GM12878 (cell line): ENCODE measurements at regions not wholly inside any gene's neighbourhood (a gene's known extent, or its start where the extent isn't known, plus 50 kb on each side); places are given as distances from the start of the nearest gene placed in this dataset.

ENCODE experiments used
- ATAC-seq: fragments of 200-7000 bp; cut with Tn5 transposase; 3 replicates; pipeline ENCODE4 v1.9.1; 2020; ENCODE audit warnings: mild to moderate bottlenecking, moderate library complexity
- BruUV-seq: library from RNA; stranded (reverse); fragments of 400-500 nt; replicated peaks from 2 replicates; lab custom pipeline; 2021; lab: Mats Ljungman, UMichigan
- CTCF ChIA-PET: fragments of 300-600 bp; sonication (Branson Sonifier 250); formaldehyde crosslinking; extraction: SDS; loops from one replicate; lab custom pipeline; 2021; ENCODE audit warnings: inconsistent platforms; lab: Yijun Ruan, JAX
- POLR2A ChIA-PET: fragments of 350-600 bp; formaldehyde crosslinking; extraction: SDS; loops from one replicate; lab custom pipeline; 2021; ENCODE audit warnings: inconsistent platforms; lab: Charles Lee
- RAD21 ChIA-PET: fragments of 300-600 bp; sonication (Branson Sonifier 250); formaldehyde crosslinking; loops from one replicate; lab custom pipeline; 2023; ENCODE audit warnings: antibody characterized with exemption; ENCODE audit not compliant: unreplicated experiment; lab: Charles Lee
- SMC1A ChIA-PET: fragments of 300-600 bp; sonication (Branson Sonifier 250); formaldehyde crosslinking; loops from one replicate; lab custom pipeline; 2023; ENCODE audit not compliant: unreplicated experiment, uncharacterized antibody; lab: Charles Lee
- DNase-seq: peaks from one replicate; pipeline ENCODE4 v3.0.0-alpha.2; 2011; ENCODE audit warnings: low read depth, low spot score
- FAIRE-seq: peaks from 3 replicates; lab custom pipeline; 2011; peaks lifted over from hg19 to GRCh38; lab: Jason Lieb, UNC
- H2AFZ ChIP-seq: 2 replicates; pipeline ENCODE4 v1.6.0; 2011; ENCODE audit warnings: low read depth, low read length, control low read depth; ENCODE audit not compliant: control insufficient read depth
- H3K27ac ChIP-seq: 2 replicates; pipeline ENCODE4 v1.5.1; 2011; ENCODE audit warnings: control low read depth; ENCODE audit not compliant: control insufficient read depth, insufficient read depth
- H3K27me3 ChIP-seq, 2 experiments: replicated peaks in 1 of 2; 2 replicates each; pipeline versions ENCODE4 v1.6.0 to v1.6.1; 2011; ENCODE audit warnings: low read length in 1 of 2; ENCODE audit not compliant: control insufficient read depth in 2 of 2, insufficient read depth in 2 of 2
- H3K36me3 ChIP-seq, 2 experiments: 2 replicates each; pipeline ENCODE4 v1.5.1; 2011; ENCODE audit warnings: low read length in 1 of 2; ENCODE audit not compliant: control insufficient read depth in 2 of 2, insufficient read depth in 2 of 2
- H3K4me1 ChIP-seq: 2 replicates; pipeline ENCODE4 v1.6.1; 2011; ENCODE audit warnings: mild to moderate bottlenecking, low read length, moderate library complexity, mixed read lengths; ENCODE audit not compliant: control insufficient read depth, insufficient read depth
- H3K4me2 ChIP-seq: 2 replicates; pipeline ENCODE4 v1.6.0; 2011; ENCODE audit warnings: control low read depth; ENCODE audit not compliant: control insufficient read depth, insufficient read depth
- H3K4me3 ChIP-seq: fragments of 200-600 bp; sonication (generic); 2 replicates; pipeline ENCODE4 v1.5.1; 2016
- H3K79me2 ChIP-seq: 2 replicates; pipeline ENCODE4 v1.6.0; 2011; ENCODE audit warnings: low read length; ENCODE audit not compliant: control insufficient read depth, insufficient read depth
- H3K9ac ChIP-seq: 2 replicates; pipeline ENCODE4 v1.8.0; 2011; ENCODE audit warnings: low read length, control low read depth, mixed read lengths; ENCODE audit not compliant: control insufficient read depth, insufficient read depth
- H3K9me3 ChIP-seq: replicated peaks from 3 replicates; pipeline ENCODE4 v1.5.1; 2011; ENCODE audit warnings: mild to moderate bottlenecking, low read length; ENCODE audit not compliant: control insufficient read depth, insufficient read depth
- H4K20me1 ChIP-seq: 2 replicates; pipeline ENCODE4 v1.6.0; 2011; ENCODE audit not compliant: control insufficient read depth, insufficient read depth
- GABPA ChIP-seq: IDR thresholded peaks from 2 replicates; pipeline ENCODE4 v1.6.1; 2014; ENCODE audit warnings: antibody characterized with exemption, low read depth, mild to moderate bottlenecking, inconsistent platforms
- MXI1 ChIP-seq: fragments of 150-350 bp; IDR thresholded peaks from 2 replicates; pipeline ENCODE4 v1.6.1; 2011; ENCODE audit warnings: low read depth, mild to moderate bottlenecking, inconsistent platforms, low read length, improper control_type of control experiment
- NBN ChIP-seq: fragments of 450-650 bp; IDR thresholded peaks from 2 replicates; pipeline ENCODE4 v1.6.1; 2016
- PML ChIP-seq: IDR thresholded peaks from 2 replicates; pipeline ENCODE4 v1.6.1; 2012; ENCODE audit warnings: low read length, inconsistent platforms
- POU2F2 ChIP-seq: IDR thresholded peaks from 3 replicates; pipeline ENCODE4 v1.6.1; 2011; ENCODE audit warnings: low read depth, mild to moderate bottlenecking, low read length, borderline replicate concordance
- SREBF1 ChIP-seq: IDR thresholded peaks from 2 replicates; pipeline ENCODE4 v1.6.1; 2012; ENCODE audit warnings: mild to moderate bottlenecking, low read length
- WGBS: methylation state at CpG from one replicate; pipeline ENCODE4 v1.1.6; 2016; ENCODE audit warnings: low lambda C conversion rate; ENCODE audit not compliant: insufficient replicate concordance, insufficient coverage; ENCODE audit errors: missing lambda C conversion rate; 5-methylcytosine and 5-hydroxymethylcytosine counted together
- in situ Hi-C: fragments of 300-500 bp; cut with MboI; formaldehyde crosslinking; loops from 9 replicates; pipeline ENCODE4 v1.14.3; 2018; ENCODE audit warnings: mixed read lengths
- intact Hi-C: fragments of 100-400 bp; cut with micrococcal nuclease; formaldehyde crosslinking; loops from one replicate; pipeline ENCODE4 v1.14.2; 2022; ENCODE audit not compliant: unreplicated experiment
- TF ChIP-seq, protein P1 (sequence below): fragments of 150-350 bp; IDR thresholded peaks from 2 replicates; pipeline ENCODE4 v1.6.1; 2016; ENCODE audit warnings: low read depth, low read length
- TF ChIP-seq, protein P2 (sequence below): fragments of 450-650 bp; IDR thresholded peaks from 2 replicates; pipeline ENCODE4 v1.6.1; 2016; ENCODE audit warnings: mild to moderate bottlenecking

DNA sequence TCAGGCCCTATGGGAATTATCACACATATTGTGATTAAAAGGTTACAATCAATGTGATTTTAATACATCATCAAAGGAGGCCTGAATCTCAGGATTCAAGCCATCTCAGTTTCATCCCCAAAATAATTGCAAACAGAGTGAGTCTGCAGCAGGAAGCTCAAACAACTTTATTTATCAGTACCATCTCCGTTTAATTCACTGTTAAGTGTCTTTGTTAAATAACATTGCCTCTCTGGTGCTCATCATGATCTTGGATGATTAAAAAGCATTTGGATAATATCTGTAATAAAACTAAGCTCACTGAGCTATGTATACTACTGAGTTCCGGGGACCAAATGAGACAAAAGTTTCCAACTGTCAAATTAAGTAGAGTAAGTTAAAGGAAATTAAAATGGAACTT lies 817.8 kb upstream of the CNTNAP5 start (continued):
- TF ChIP-seq, protein P1, sequence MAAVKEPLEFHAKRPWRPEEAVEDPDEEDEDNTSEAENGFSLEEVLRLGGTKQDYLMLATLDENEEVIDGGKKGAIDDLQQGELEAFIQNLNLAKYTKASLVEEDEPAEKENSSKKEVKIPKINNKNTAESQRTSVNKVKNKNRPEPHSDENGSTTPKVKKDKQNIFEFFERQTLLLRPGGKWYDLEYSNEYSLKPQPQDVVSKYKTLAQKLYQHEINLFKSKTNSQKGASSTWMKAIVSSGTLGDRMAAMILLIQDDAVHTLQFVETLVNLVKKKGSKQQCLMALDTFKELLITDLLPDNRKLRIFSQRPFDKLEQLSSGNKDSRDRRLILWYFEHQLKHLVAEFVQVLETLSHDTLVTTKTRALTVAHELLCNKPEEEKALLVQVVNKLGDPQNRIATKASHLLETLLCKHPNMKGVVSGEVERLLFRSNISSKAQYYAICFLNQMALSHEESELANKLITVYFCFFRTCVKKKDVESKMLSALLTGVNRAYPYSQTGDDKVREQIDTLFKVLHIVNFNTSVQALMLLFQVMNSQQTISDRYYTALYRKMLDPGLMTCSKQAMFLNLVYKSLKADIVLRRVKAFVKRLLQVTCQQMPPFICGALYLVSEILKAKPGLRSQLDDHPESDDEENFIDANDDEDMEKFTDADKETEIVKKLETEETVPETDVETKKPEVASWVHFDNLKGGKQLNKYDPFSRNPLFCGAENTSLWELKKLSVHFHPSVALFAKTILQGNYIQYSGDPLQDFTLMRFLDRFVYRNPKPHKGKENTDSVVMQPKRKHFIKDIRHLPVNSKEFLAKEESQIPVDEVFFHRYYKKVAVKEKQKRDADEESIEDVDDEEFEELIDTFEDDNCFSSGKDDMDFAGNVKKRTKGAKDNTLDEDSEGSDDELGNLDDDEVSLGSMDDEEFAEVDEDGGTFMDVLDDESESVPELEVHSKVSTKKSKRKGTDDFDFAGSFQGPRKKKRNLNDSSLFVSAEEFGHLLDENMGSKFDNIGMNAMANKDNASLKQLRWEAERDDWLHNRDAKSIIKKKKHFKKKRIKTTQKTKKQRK = no peak
- no peak for TF ChIP-seq SREBF1
- TF ChIP-seq, protein P2, sequence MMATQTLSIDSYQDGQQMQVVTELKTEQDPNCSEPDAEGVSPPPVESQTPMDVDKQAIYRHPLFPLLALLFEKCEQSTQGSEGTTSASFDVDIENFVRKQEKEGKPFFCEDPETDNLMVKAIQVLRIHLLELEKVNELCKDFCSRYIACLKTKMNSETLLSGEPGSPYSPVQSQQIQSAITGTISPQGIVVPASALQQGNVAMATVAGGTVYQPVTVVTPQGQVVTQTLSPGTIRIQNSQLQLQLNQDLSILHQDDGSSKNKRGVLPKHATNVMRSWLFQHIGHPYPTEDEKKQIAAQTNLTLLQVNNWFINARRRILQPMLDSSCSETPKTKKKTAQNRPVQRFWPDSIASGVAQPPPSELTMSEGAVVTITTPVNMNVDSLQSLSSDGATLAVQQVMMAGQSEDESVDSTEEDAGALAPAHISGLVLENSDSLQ = no peak
- no peak for TF ChIP-seq GABPA
- no peak for TF ChIP-seq POU2F2

DNA sequence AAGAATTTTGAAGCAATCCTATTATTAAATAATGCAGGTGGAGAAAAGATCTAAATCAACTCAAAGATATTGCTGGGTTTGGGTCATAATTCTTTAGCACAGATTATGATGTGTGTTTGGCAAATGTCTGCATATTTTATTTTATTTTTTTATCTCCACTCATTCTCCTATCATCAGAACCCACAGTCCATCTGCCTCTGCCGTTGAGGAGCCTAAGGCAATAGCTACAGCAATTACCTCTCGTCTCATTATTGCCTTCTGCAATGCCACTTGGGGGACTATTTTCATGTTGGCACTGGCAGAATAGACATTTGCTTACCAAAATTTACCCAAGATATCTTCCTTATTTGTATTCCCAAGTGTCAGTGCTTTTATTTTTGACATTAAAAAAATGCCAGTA lies 815.9 kb upstream of the CNTNAP5 start:
- RAD21 ChIA-PET = no interaction called here
- no peak overlapping the region for H3K27ac ChIP-seq
- no peak overlapping the region for H3K4me2 ChIP-seq
- DNase-seq = no peak
- H3K4me1 ChIP-seq = no peaks in the 10 kb centered on the region
- FAIRE-seq = no peak
- H3K79me2 ChIP-seq = no peaks in the 10 kb centered on the region
- no TSS peak for BruUV-seq
- WGBS = 33% methylated on average over 2 of the region's 2 CpGs
- intact Hi-C loops = no loop called here
- H3K9ac ChIP-seq = no peak overlapping the region
- CTCF ChIA-PET = no interaction called here
- no peak overlapping the region for H2AFZ ChIP-seq
- in situ Hi-C loops = no loop called here
- no peaks in the 10 kb centered on the region for H3K9me3 ChIP-seq
- no peaks in the 10 kb centered on the region for H3K27me3 ChIP-seq
- no peaks in the 10 kb centered on the region for H3K36me3 ChIP-seq
- TF ChIP-seq PML = no peak
- TF ChIP-seq POU2F2 = no peak
- no peak for TF ChIP-seq NBN
- TF ChIP-seq MXI1 = no peak
- H4K20me1 ChIP-seq = no peaks in the 10 kb centered on the region
- ATAC-seq = no peak
- no peak overlapping the region for H3K4me3 ChIP-seq
- SMC1A ChIA-PET = interaction anchor here (1.2 kb wide), 1 partner anchor 416 kb away, joined by 3 read pairs; no protein-coding TSS in a partner anchor
- POLR2A ChIA-PET = no interaction called here
